Transverse colon (tissue), 4 donors: ENCODE measurements at regions not wholly inside any gene's neighbourhood (a gene's known extent, or its start where the extent isn't known, plus 50 kb on each side); places are given as distances from the start of the nearest gene placed in this dataset.

Source experiments
- DNase-seq: peaks from one replicate; pipeline ENCODE4 v3.0.0-alpha.2; 2019
- H3K27ac ChIP-seq, 4 donors: fragments of 200-600 bp; sonication (generic); 2 replicates each; pipeline ENCODE4 v1.5.1; 2016 to 2018; ENCODE audit warnings: inconsistent platforms in 4 of 4
- H3K27me3 ChIP-seq: fragments of 200-600 bp; sonication (generic); 2 replicates; pipeline ENCODE4 v1.5.1; 2017; ENCODE audit warnings: inconsistent platforms
- H3K36me3 ChIP-seq, 4 donors: fragments of 200-600 bp; sonication (generic); 2 replicates each; pipeline ENCODE4 v1.5.1; 2017 to 2019; ENCODE audit warnings: inconsistent platforms in 4 of 4
- H3K4me1 ChIP-seq, 4 donors: fragments of 200-600 bp; sonication (generic); 2 replicates each; pipeline ENCODE4 v1.5.1; 2017 to 2020; ENCODE audit warnings: inconsistent platforms in 4 of 4
- H3K4me3 ChIP-seq, 4 donors: fragments of 200-600 bp; sonication (generic); 1 replicate in 1 of 4; 2 replicates in 3 of 4; pipeline versions ENCODE4 v1.5.1 to v1.6.1; 2017 to 2019; ENCODE audit warnings: inconsistent platforms in 4 of 4
- H3K9me3 ChIP-seq, 2 donors: fragments of 200-600 bp; sonication (generic); 2 replicates each; pipeline ENCODE4 v1.5.1; 2017 to 2019; ENCODE audit warnings: inconsistent platforms in 2 of 2
- CTCF ChIP-seq, 5 experiments: fragments of 200-600 bp in 3 of 5; fragments of 450-650 bp in 2 of 5; sonication (generic) in 3 of 5; IDR thresholded peaks; 1 replicate in 2 of 5; 2 replicates in 3 of 5; pipeline ENCODE4 v1.5.1; 2016 to 2017; ENCODE audit warnings: antibody characterized with exemption in 5 of 5, inconsistent platforms in 3 of 5, mild to moderate bottlenecking in 2 of 5, moderate library complexity in 1 of 5
- EP300 ChIP-seq: sonication (generic); formaldehyde crosslinking; IDR thresholded peaks from one replicate; pipeline ENCODE4 v1.6.1; 2017; ENCODE audit warnings: antibody characterized with exemption, low read depth
- POLR2A ChIP-seq: fragments of 450-650 bp; IDR thresholded peaks from one replicate; pipeline ENCODE4 v1.6.1; 2016; ENCODE audit warnings: antibody characterized with exemption, mild to moderate bottlenecking, moderate library complexity
- POLR2AphosphoS5 ChIP-seq, 3 donors: sonication (generic); formaldehyde crosslinking; IDR thresholded peaks; one replicate each; pipeline ENCODE4 v1.6.1; 2016; ENCODE audit warnings: antibody characterized with exemption in 3 of 3
- WGBS, 2 donors: methylation state at CpG; one replicate each; pipeline ENCODE4 v1.1.5; 2018; ENCODE audit warnings: low coverage in 1 of 2; 5-methylcytosine and 5-hydroxymethylcytosine counted together
- in situ Hi-C, 4 donors: fragments of 200-750 bp; cut with MboI; loops; one replicate each; pipeline versions ENCODE4 v1.15.0 to v1.15.1; 2017; ENCODE audit warnings: low sequenced_read_pairs in 3 of 4, low pct_ligation_motif_present in 1 of 4, low pct_unique_long_range_greater_than_20kb in 1 of 4
- intact Hi-C: fragments of 100-400 bp; cut with DNase I; formaldehyde crosslinking; loops from one replicate; pipeline ENCODE4 v1.15.1; 2023; ENCODE audit warnings: low total_unique reads

GRCh38 chr17:53090770-53091169 is 732.0 kb upstream of the KIF2B start:
- WGBS, 2 donors, result 82% methylated on average over 1 of the region's 1 CpG
- no peaks in the 10 kb centered on the region for H3K4me1 ChIP-seq
- no peaks in the 10 kb centered on the region for H3K36me3 ChIP-seq
- intact Hi-C loops, result no loop called here
- in situ Hi-C loops, result no loop called here
- H3K9me3 ChIP-seq, result no peaks in the 10 kb centered on the region
- H3K27ac ChIP-seq, result no peak overlapping the region
- DNase-seq, result no peak
- no peaks in the 10 kb centered on the region for H3K27me3 ChIP-seq
- H3K4me3 ChIP-seq, result no peak overlapping the region
- TF ChIP-seq EP300, result no peak
- no peak for TF ChIP-seq POLR2A
- no peak for TF ChIP-seq CTCF (IDR thresholded peaks at IDR 0.05)
- no peak for TF ChIP-seq POLR2AphosphoS5 (IDR thresholded peaks at IDR 0.05)

GRCh38 chr17:53088481-53088880 is 734.2 kb upstream of the KIF2B start:
- 83 to 88% methylated on average over 6 of the region's 6 CpGs for WGBS, 2 donors
- Histone ChIP-seq H3K27me3 (no peaks in the 10 kb centered on the region), H3K9me3 (no peaks in the 10 kb centered on the region), H3K27ac (no peak overlapping the region), H3K4me3 (no peak overlapping the region), H3K36me3 (no peaks in the 10 kb centered on the region), H3K4me1 (no peaks in the 10 kb centered on the region)
- TF ChIP-seq EP300, result no peak
- no peak for TF ChIP-seq POLR2AphosphoS5 (IDR thresholded peaks at IDR 0.05)
- TF ChIP-seq CTCF (IDR thresholded peaks at IDR 0.05), result no peak
- TF ChIP-seq POLR2A, result no peak
- no peak for DNase-seq
- in situ Hi-C loops (no loop called here), intact Hi-C loops (no loop called here)

GRCh38 chr17:53061446-53061845 is 761.3 kb upstream of the KIF2B start:
- no peak for TF ChIP-seq POLR2A
- no peak for TF ChIP-seq EP300
- no peak for TF ChIP-seq CTCF (IDR thresholded peaks at IDR 0.05)
- TF ChIP-seq POLR2AphosphoS5 (IDR thresholded peaks at IDR 0.05), result no peak
- H3K9me3 ChIP-seq, result peaks cover 2 to 9% of the 10 kb centered on the region in 2 donors
- H3K36me3 ChIP-seq, result no peaks in the 10 kb centered on the region
- intact Hi-C loops (no loop called here), in situ Hi-C loops (no loop called here)
- no peaks in the 10 kb centered on the region for H3K27me3 ChIP-seq
- H3K4me1 ChIP-seq, result no peaks in the 10 kb centered on the region
- no peak overlapping the region for H3K4me3 ChIP-seq
- WGBS, 2 donors, result 57% methylated on average over 4 of the region's 4 CpGs; no CpG with 5 or more reads in 1 of the 2 donors
- no peak for DNase-seq
- H3K27ac ChIP-seq, result no peak overlapping the region

GRCh38 chr17:53058031-53058430 is 764.7 kb upstream of the KIF2B start:
- in situ Hi-C loops (no loop called here), intact Hi-C loops (no loop called here)
- 66 to 72% methylated on average over 4 of the region's 4 CpGs for WGBS, 2 donors
- Histone ChIP-seq H3K4me3 (no peak overlapping the region), H3K9me3 (peaks cover 2 to 10% of the 10 kb centered on the region in 2 donors), H3K36me3 (no peaks in the 10 kb centered on the region), H3K27me3 (no peaks in the 10 kb centered on the region), H3K4me1 (no peaks in the 10 kb centered on the region), H3K27ac (no peak overlapping the region)
- no peak for DNase-seq
- TF ChIP-seq CTCF (IDR thresholded peaks at IDR 0.05) (no peak), POLR2AphosphoS5 (IDR thresholded peaks at IDR 0.05) (no peak), POLR2A (no peak), EP300 (no peak)
